K562 (cell line): ENCODE measurements at regions not wholly inside any gene's neighbourhood (a gene's known extent, or its start where the extent isn't known, plus 50 kb on each side); places are given as distances from the start of the nearest gene placed in this dataset.

Experiments used
- KDM2B ChIP-seq: fragments of 250-450 bp; sonication (Bioruptor Pico); IDR thresholded peaks from 2 replicates; pipeline ENCODE4 v1.8.0; 2021; ENCODE audit warnings: mild to moderate bottlenecking, moderate library complexity
- NR2C1 ChIP-seq, 2 experiments: fragments of 450-650 bp; IDR thresholded peaks; 2 replicates each; pipeline ENCODE4 v1.6.1; 2017; ENCODE audit warnings: mild to moderate bottlenecking in 2 of 2, antibody characterized with exemption in 1 of 2, inconsistent platforms in 1 of 2, missing compliant biosample characterization in 1 of 2, missing genetic modification characterization in 1 of 2
- RBM15 ChIP-seq: fragments of 200-400 bp; formaldehyde crosslinking; IDR thresholded peaks from 2 replicates; pipeline ENCODE4 v1.6.1; 2018; ENCODE audit warnings: mild to moderate bottlenecking, low read length, moderate library complexity; ENCODE audit not compliant: insufficient read depth
- RBM34 ChIP-seq: fragments of 200-400 bp; formaldehyde crosslinking; IDR thresholded peaks from 2 replicates; pipeline ENCODE4 v1.6.1; 2018; ENCODE audit warnings: low read length, borderline replicate concordance; ENCODE audit not compliant: insufficient read depth
- THRA ChIP-seq: fragments of 450-650 bp; IDR thresholded peaks from 2 replicates; pipeline ENCODE4 v1.6.1; 2017; ENCODE audit warnings: mild to moderate bottlenecking, moderate library complexity
- ZFX ChIP-seq: sonication (generic); formaldehyde crosslinking; IDR thresholded peaks from 2 replicates; pipeline ENCODE4 v1.8.0; 2022; ENCODE audit warnings: mild to moderate bottlenecking, missing genetic modification reagents, moderate library complexity
- ZNF24 ChIP-seq: fragments of 450-650 bp; IDR thresholded peaks from 2 replicates; pipeline ENCODE4 v1.6.1; 2016

DNA sequence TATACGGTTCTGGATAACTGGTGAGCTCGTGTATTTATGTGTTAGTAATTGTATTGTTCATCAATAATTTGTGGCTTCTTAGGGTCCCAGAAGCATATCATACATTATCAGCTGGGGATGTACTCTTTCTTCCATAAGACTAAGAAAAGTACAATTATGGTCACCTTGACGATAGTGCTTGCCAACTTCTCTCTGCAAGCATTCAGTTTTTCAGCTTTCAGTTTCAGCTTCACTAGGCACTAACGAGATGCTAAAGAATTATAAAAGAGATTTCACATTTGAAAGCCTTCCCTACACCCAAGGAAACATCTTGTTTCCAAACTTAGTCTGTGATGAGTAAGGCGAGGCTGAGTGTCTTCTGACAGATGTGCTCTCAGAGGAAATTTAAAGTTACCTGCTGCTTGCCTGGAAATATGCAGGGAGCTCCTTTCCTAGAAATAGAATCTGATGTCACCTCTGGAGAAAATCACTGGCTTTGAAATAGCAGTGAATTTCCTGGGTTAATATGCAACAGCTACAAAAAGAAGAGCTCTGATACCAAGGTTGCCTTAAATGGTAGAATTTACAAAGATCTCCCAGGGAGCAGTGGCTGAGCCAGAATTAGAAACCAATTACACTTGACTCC lies 1419.9 kb upstream of the TMEM132C start:
- no peak for TF ChIP-seq NR2C1 (IDR thresholded peaks at IDR 0.05)
- TF ChIP-seq NR2C1 (tag; IDR thresholded peaks at IDR 0.05), result no peak
- TF ChIP-seq RBM34, result no peak
- TF ChIP-seq ZFX (CRISPR knock-in tag), result no peak
- no peak for TF ChIP-seq RBM15
- no peak for TF ChIP-seq THRA
- no peak for TF ChIP-seq KDM2B (CRISPR knock-in tag)
- no peak for TF ChIP-seq ZNF24
